ENCODE measurements at regions not wholly inside any gene's neighbourhood (a gene's known extent, or its start where the extent isn't known, plus 50 kb on each side); places are given as distances from the start of the nearest gene placed in this dataset.

- DNase-seq (ENCODE audit: low read depth): no peak
- TF ChIP-seq CTCF (conservative IDR thresholded peaks at IDR 0.05; ENCODE audit: control insufficient read depth, insufficient read depth, low read depth, low read length): no peak
- H3K4me3 ChIP-seq (ENCODE audit: control insufficient read depth, low read depth, low read length): no peak overlapping the region
Observed at GRCh38 chr2:239668042-239668441, 267.2 kb upstream of the HDAC4 start.

- no peak overlapping the region for H3K4me3 ChIP-seq (ENCODE audit: control insufficient read depth, low read depth, low read length)
- TF ChIP-seq CTCF (conservative IDR thresholded peaks at IDR 0.05; ENCODE audit: control insufficient read depth, insufficient read depth, low read depth, low read length): no peak
- DNase-seq (ENCODE audit: low read depth): no peak
Observed at GRCh38 chr2:239667431-239667985, 266.7 kb upstream of the HDAC4 start.

GRCh38 chr2:239666855-239667376 lies 266.1 kb upstream of the HDAC4 start:
- DNase-seq (ENCODE audit: low read depth): no peak
- no peak for TF ChIP-seq CTCF (conservative IDR thresholded peaks at IDR 0.05; ENCODE audit: control insufficient read depth, insufficient read depth, low read depth, low read length)
- H3K4me3 ChIP-seq (ENCODE audit: control insufficient read depth, low read depth, low read length): no peak overlapping the region

- TF ChIP-seq CTCF (conservative IDR thresholded peaks at IDR 0.05; ENCODE audit: control insufficient read depth, insufficient read depth, low read depth, low read length): no peak
- no peak overlapping the region for H3K4me3 ChIP-seq (ENCODE audit: control insufficient read depth, low read depth, low read length)
- no peak for DNase-seq (ENCODE audit: low read depth)
Observed at GRCh38 chr2:239666053-239666854, 265.4 kb upstream of the HDAC4 start.

- no peak for DNase-seq (ENCODE audit: low read depth)
- H3K4me3 ChIP-seq (ENCODE audit: control insufficient read depth, low read depth, low read length): no peak overlapping the region
- no peak for TF ChIP-seq CTCF (conservative IDR thresholded peaks at IDR 0.05; ENCODE audit: control insufficient read depth, insufficient read depth, low read depth, low read length)
Observed at GRCh38 chr2:239664216-239664810, 263.5 kb upstream of the HDAC4 start.

- no peak for DNase-seq (ENCODE audit: low read depth)
- H3K4me3 ChIP-seq (ENCODE audit: control insufficient read depth, low read depth, low read length): no peak overlapping the region
- no peak for TF ChIP-seq CTCF (conservative IDR thresholded peaks at IDR 0.05; ENCODE audit: control insufficient read depth, insufficient read depth, low read depth, low read length)
Observed at GRCh38 chr2:239663364-239663924, 262.6 kb upstream of the HDAC4 start.
